Esophagus squamous epithelium (tissue), 4 donors: ENCODE measurements at regions not wholly inside any gene's neighbourhood (a gene's known extent, or its start where the extent isn't known, plus 50 kb on each side); places are given as distances from the start of the nearest gene placed in this dataset.

Experiments
- CTCF ChIP-seq, 6 experiments: fragments of 450-650 bp in 4 of 6; fragments of 200-600 bp in 2 of 6; sonication (generic) in 2 of 6; IDR thresholded peaks; one replicate each; pipeline ENCODE4 v1.5.1; 2016 to 2019; ENCODE audit warnings: antibody characterized with exemption in 6 of 6, mild to moderate bottlenecking in 4 of 6, moderate library complexity in 4 of 6
- POLR2A ChIP-seq, 4 donors: fragments of 450-650 bp; IDR thresholded peaks; one replicate each; pipeline ENCODE4 v1.6.1; 2017; ENCODE audit warnings: antibody characterized with exemption in 4 of 4, mild to moderate bottlenecking in 4 of 4, moderate library complexity in 3 of 4

DNA sequence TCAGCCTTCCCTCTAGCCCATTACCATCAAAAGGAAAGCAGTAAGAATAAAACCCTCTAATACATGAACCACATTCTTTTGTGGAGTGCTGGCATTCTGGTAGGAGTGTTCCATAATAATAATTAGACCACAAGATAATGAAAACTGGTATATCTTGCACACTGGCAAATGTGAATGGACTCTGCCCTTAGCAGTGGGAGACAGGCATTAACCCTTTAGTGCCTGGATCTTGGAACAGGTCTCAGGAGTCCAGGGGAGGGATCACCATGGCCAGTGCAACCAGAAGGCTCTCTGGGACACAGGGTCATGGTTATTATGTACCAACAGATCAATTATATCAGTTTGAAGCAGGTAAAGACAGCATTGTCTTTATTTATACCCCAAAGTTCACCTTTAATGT is 387.5 kb upstream of the TMPO start:
- TF ChIP-seq CTCF (IDR thresholded peaks at IDR 0.05) = no peak
- TF ChIP-seq POLR2A (IDR thresholded peaks at IDR 0.05) = no peak
